SK-N-SH treated with all-trans-retinoic acid at 6 μM for 48 hours (cell line): ENCODE measurements at regions not wholly inside any gene's neighbourhood (a gene's known extent, or its start where the extent isn't known, plus 50 kb on each side); places are given as distances from the start of the nearest gene placed in this dataset.

Experiments
- ARNTL ChIP-seq: fragments of 450-650 bp; formaldehyde crosslinking; IDR thresholded peaks from 2 replicates; pipeline ENCODE4 v1.5.0; 2020; ENCODE audit warnings: low read depth, mild to moderate bottlenecking, moderate library complexity, borderline replicate concordance
- BACH2 ChIP-seq: fragments of 250-450 bp; sonication (Bioruptor Pico); IDR thresholded peaks from 2 replicates; pipeline ENCODE4 v1.9.0; 2021; ENCODE audit warnings: mild to moderate bottlenecking, borderline replicate concordance
- CREB5 ChIP-seq: fragments of 250-450 bp; sonication (Bioruptor Pico); IDR thresholded peaks from 2 replicates; pipeline ENCODE4 v1.5.1; 2020; ENCODE audit warnings: low read depth, mild to moderate bottlenecking, moderate library complexity
- CSDC2 ChIP-seq: fragments of 250-450 bp; sonication (Bioruptor Pico); IDR thresholded peaks from 2 replicates; pipeline ENCODE4 v1.5.0; 2020; ENCODE audit warnings: mild to moderate bottlenecking, moderate library complexity
- GLIS3 ChIP-seq: fragments of 250-450 bp; sonication (Bioruptor Pico); IDR thresholded peaks from 2 replicates; pipeline ENCODE4 v1.5.0; 2020; ENCODE audit warnings: mild to moderate bottlenecking, moderate library complexity
- ISL1 ChIP-seq: fragments of 250-450 bp; sonication (Bioruptor Pico); IDR thresholded peaks from 2 replicates; pipeline ENCODE4 v2.1.2; 2022; ENCODE audit warnings: mild to moderate bottlenecking, moderate library complexity
- TCF4 ChIP-seq: fragments of 250-450 bp; sonication (Bioruptor Pico); IDR thresholded peaks from 2 replicates; pipeline ENCODE4 v1.8.0; 2021; ENCODE audit warnings: mild to moderate bottlenecking, moderate library complexity, borderline replicate concordance
- TOX ChIP-seq: fragments of 250-450 bp; sonication (Bioruptor Pico); IDR thresholded peaks from 2 replicates; pipeline ENCODE4 v1.8.0; 2021; ENCODE audit warnings: mild to moderate bottlenecking, moderate library complexity, borderline replicate concordance
- ZC3H10 ChIP-seq: fragments of 250-450 bp; sonication (Bioruptor Pico); IDR thresholded peaks from 2 replicates; pipeline ENCODE4 v1.5.1; 2021; ENCODE audit warnings: mild to moderate bottlenecking, moderate library complexity
- ZFP3 ChIP-seq: fragments of 250-450 bp; sonication (Bioruptor Pico); IDR thresholded peaks from 2 replicates; pipeline ENCODE4 v1.5.0; 2020; ENCODE audit warnings: mild to moderate bottlenecking, moderate library complexity
- ZNF8 ChIP-seq: fragments of 450-650 bp; formaldehyde crosslinking; IDR thresholded peaks from 2 replicates; pipeline ENCODE4 v1.5.0; 2020; ENCODE audit warnings: mild to moderate bottlenecking, moderate library complexity
- TF ChIP-seq, protein P1 (sequence below): fragments of 250-450 bp; sonication (Bioruptor Pico); IDR thresholded peaks from 2 replicates; pipeline ENCODE4 v1.8.0; 2020; ENCODE audit warnings: mild to moderate bottlenecking, moderate library complexity, borderline replicate concordance
- TF ChIP-seq, protein P2 (sequence below): fragments of 250-450 bp; sonication (Bioruptor Pico); IDR thresholded peaks from 2 replicates; pipeline ENCODE4 v1.5.1; 2021; ENCODE audit warnings: mild to moderate bottlenecking, moderate library complexity

GRCh38 chrX:69015564-69016292 is 149.5 kb downstream of the PJA1 start:
- TF ChIP-seq CSDC2 (CRISPR knock-in tag), result no peak
- no peak for TF ChIP-seq CREB5
- no peak for TF ChIP-seq TOX (CRISPR knock-in tag)
- TF ChIP-seq, protein P1, sequence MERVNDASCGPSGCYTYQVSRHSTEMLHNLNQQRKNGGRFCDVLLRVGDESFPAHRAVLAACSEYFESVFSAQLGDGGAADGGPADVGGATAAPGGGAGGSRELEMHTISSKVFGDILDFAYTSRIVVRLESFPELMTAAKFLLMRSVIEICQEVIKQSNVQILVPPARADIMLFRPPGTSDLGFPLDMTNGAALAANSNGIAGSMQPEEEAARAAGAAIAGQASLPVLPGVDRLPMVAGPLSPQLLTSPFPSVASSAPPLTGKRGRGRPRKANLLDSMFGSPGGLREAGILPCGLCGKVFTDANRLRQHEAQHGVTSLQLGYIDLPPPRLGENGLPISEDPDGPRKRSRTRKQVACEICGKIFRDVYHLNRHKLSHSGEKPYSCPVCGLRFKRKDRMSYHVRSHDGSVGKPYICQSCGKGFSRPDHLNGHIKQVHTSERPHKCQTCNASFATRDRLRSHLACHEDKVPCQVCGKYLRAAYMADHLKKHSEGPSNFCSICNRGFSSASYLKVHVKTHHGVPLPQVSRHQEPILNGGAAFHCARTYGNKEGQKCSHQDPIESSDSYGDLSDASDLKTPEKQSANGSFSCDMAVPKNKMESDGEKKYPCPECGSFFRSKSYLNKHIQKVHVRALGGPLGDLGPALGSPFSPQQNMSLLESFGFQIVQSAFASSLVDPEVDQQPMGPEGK (CRISPR knock-in tag), result no peak
- TF ChIP-seq ZNF8 (CRISPR knock-in tag), result no peak
- TF ChIP-seq, protein P2, sequence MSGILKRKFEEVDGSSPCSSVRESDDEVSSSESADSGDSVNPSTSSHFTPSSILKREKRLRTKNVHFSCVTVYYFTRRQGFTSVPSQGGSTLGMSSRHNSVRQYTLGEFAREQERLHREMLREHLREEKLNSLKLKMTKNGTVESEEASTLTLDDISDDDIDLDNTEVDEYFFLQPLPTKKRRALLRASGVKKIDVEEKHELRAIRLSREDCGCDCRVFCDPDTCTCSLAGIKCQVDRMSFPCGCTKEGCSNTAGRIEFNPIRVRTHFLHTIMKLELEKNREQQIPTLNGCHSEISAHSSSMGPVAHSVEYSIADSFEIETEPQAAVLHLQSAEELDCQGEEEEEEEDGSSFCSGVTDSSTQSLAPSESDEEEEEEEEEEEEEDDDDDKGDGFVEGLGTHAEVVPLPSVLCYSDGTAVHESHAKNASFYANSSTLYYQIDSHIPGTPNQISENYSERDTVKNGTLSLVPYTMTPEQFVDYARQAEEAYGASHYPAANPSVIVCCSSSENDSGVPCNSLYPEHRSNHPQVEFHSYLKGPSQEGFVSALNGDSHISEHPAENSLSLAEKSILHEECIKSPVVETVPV, result no peak
- TF ChIP-seq TCF4 (CRISPR knock-in tag), result no peak
- no peak for TF ChIP-seq ZC3H10 (CRISPR knock-in tag)
- no peak for TF ChIP-seq ISL1 (CRISPR knock-in tag)
- no peak for TF ChIP-seq GLIS3 (CRISPR knock-in tag)
- no peak for TF ChIP-seq ARNTL (CRISPR knock-in tag)
- no peak for TF ChIP-seq BACH2 (CRISPR knock-in tag)
- no peak for TF ChIP-seq ZFP3 (CRISPR knock-in tag)
